ENCODE measurements at regions not wholly inside any gene's neighbourhood (a gene's known extent, or its start where the extent isn't known, plus 50 kb on each side); places are given as distances from the start of the nearest gene placed in this dataset.

DNA sequence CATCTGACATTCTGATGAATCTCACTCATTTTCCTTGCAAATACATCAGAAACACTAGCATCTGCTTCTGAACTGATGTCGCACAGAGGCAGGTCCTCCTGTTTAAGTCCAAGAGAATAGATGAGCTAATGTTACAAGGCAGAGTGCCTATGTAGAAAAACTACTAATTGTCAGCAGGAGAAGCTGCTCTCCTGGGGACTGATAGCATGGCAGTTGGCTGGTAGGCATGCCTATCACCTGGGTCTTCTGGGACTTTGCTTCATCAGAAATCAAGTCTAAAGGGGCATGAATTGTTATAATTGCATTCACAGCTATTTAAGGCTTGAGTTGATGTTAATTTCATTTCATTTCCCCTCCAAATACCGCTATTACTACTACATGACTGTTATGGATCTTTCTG, 457.2 kb downstream of the RAP2B start:
- H3K4me1 ChIP-seq (ENCODE audit: insufficient read depth, low read length) = peaks cover 34% of the 10 kb centered on the region
- no peaks in the 10 kb centered on the region for H3K36me3 ChIP-seq (ENCODE audit: insufficient read depth, low read length)
- ChIA-PET POLR2A (ENCODE audit: partially characterized antibody) (no interaction called here), CTCF (ENCODE audit: partially characterized antibody) (no interaction called here)
- H3K27ac Mint-ChIP-seq = no peak overlapping the region
- intact Hi-C loops (cut with micrococcal nuclease) = no loop called here
- no peaks in the 10 kb centered on the region for H3K9me3 ChIP-seq (ENCODE audit: control insufficient read depth in 1 of 2, low read length in 2 of 2)
- no peaks in the 10 kb centered on the region for H3K27me3 Mint-ChIP-seq
- H3K27ac ChIP-seq (ENCODE audit: low read depth, low read length) = no peak overlapping the region
- DNase-seq = no peak
- H3K4me1 Mint-ChIP-seq = peaks cover 29 to 37% (median 34%) of the 10 kb centered on the region in 4 donors
- no peaks in the 10 kb centered on the region for H3K36me3 Mint-ChIP-seq
- H3K9me3 Mint-ChIP-seq = peaks cover 0 to 7% (median 3%) of the 10 kb centered on the region in 8 donors
- H3K4me3 ChIP-seq (ENCODE audit: low read length in 2 of 2) = no peak overlapping the region
- no peak overlapping the region for H3K4me3 Mint-ChIP-seq
- no peaks in the 10 kb centered on the region for H3K27me3 ChIP-seq (ENCODE audit: insufficient read depth, low read length)

DNA sequence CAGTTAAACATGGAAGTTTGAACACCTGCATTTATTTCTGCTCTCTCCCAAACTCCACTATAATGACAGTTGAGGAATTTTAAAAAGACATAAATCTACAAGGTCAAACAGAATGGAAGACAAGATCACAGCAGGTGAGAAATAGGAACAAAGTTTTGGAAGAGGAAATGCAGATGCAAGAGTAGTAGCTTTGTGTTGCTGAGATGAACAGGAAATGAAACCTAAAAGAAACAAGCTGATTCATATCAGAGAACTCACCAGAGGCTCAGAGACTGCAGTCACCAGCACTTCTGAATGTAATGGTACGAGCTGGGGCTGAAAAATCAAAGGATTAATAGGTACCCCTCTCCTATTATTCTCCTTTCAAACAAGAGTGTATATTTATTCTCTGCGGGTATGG, 459.9 kb downstream of the RAP2B start:
- Mint-ChIP-seq H3K9me3 (peaks cover 0 to 7% (median 3%) of the 10 kb centered on the region in 8 donors), H3K4me3 (peak overlapping the region; percentile 46 to 84 (median 66)), H3K36me3 (no peaks in the 10 kb centered on the region), H3K27me3 (no peaks in the 10 kb centered on the region), H3K4me1 (peaks cover 46 to 61% (median 55%) of the 10 kb centered on the region in 4 donors), H3K27ac (peak overlapping the region; percentile 43 to 92 (median 75))
- H3K27me3 ChIP-seq (ENCODE audit: insufficient read depth, low read length) = no peaks in the 10 kb centered on the region
- intact Hi-C loops (cut with micrococcal nuclease) = loop anchor here (10.0 kb wide), 2 partner anchors 327 to 703 kb away; partner anchors contain the start of gene DHX36
- H3K4me3 ChIP-seq (ENCODE audit: low read length in 2 of 2) = peak overlapping the region in 1 of 2 donors; percentile 38
- peak overlapping the region; percentile 14 for H3K27ac ChIP-seq (ENCODE audit: low read depth, low read length)
- no peaks in the 10 kb centered on the region for H3K36me3 ChIP-seq (ENCODE audit: insufficient read depth, low read length)
- peaks cover 60% of the 10 kb centered on the region for H3K4me1 ChIP-seq (ENCODE audit: insufficient read depth, low read length)
- DNase-seq = peak in 4 of 5 donors; percentile 21 to 40 (median 32)
- H3K9me3 ChIP-seq (ENCODE audit: control insufficient read depth in 1 of 2, low read length in 2 of 2) = no peaks in the 10 kb centered on the region
- ChIA-PET CTCF (ENCODE audit: partially characterized antibody) (interaction anchor here (0.8 to 2.9 kb wide), 11 partner anchors 11 to 457 kb away, joined by 3 to 10 read pairs (median 4); no protein-coding TSS in a partner anchor), POLR2A (ENCODE audit: partially characterized antibody) (interaction anchor here (0.6 to 11.3 kb wide), 7 partner anchors 8 to 460 kb away, joined by 3 to 130 read pairs (median 5); partner anchors contain the start of gene RAP2B)

DNA sequence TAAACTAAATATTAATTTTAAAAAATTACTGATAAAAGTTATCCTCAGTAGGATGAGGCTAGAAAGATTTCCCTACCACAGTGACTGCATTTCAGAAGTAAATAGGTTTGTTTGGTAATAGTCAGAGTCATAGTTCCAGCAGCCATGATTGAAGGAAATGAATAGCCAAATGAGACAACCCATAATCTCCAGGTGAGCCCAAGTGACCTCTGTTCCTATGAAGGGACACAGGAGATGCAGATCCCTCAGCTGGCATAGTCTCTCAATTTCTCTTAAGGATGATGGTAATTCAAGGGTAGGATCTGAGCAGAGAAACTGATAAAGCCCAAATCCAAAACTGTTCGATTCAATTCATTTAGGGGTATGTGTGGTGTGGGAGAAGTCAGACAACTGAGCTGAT, 461.8 kb downstream of the RAP2B start:
- POLR2A ChIA-PET (ENCODE audit: partially characterized antibody) = interaction anchor here (1.1 to 11.3 kb wide), 7 partner anchors 9 to 461 kb away, joined by 4 to 130 read pairs (median 7); partner anchors contain the start of gene RAP2B
- intact Hi-C loops (cut with micrococcal nuclease) = loop anchor here (1.0 to 10.0 kb wide), 4 partner anchors 19 to 701 kb away; partner anchors contain the start of gene DHX36
- CTCF ChIA-PET (ENCODE audit: partially characterized antibody) = interaction anchor here (0.8 to 4.2 kb wide), 5 partner anchors 11 to 459 kb away, joined by 3 to 29 read pairs (median 6); no protein-coding TSS in a partner anchor
- no peaks in the 10 kb centered on the region for H3K36me3 ChIP-seq (ENCODE audit: insufficient read depth, low read length)
- no peaks in the 10 kb centered on the region for H3K27me3 ChIP-seq (ENCODE audit: insufficient read depth, low read length)
- no peaks in the 10 kb centered on the region for H3K9me3 ChIP-seq (ENCODE audit: control insufficient read depth in 1 of 2, low read length in 2 of 2)
- no peak overlapping the region for H3K4me3 ChIP-seq (ENCODE audit: low read length in 2 of 2)
- H3K4me1 Mint-ChIP-seq = peaks cover 58 to 75% (median 69%) of the 10 kb centered on the region in 4 donors
- peaks cover 0 to 7% (median 3%) of the 10 kb centered on the region in 8 donors for H3K9me3 Mint-ChIP-seq
- H3K27ac ChIP-seq (ENCODE audit: low read depth, low read length) = peak overlapping the region; percentile 19
- H3K27ac Mint-ChIP-seq = peak overlapping the region; percentile 82 to 96 (median 90)
- H3K4me1 ChIP-seq (ENCODE audit: insufficient read depth, low read length) = peaks cover 78% of the 10 kb centered on the region
- no peaks in the 10 kb centered on the region for H3K27me3 Mint-ChIP-seq
- H3K36me3 Mint-ChIP-seq = no peaks in the 10 kb centered on the region
- H3K4me3 Mint-ChIP-seq = peak overlapping the region in 7 of 8 donors; percentile 49 to 82 (median 69)
- no peak for DNase-seq

DNA sequence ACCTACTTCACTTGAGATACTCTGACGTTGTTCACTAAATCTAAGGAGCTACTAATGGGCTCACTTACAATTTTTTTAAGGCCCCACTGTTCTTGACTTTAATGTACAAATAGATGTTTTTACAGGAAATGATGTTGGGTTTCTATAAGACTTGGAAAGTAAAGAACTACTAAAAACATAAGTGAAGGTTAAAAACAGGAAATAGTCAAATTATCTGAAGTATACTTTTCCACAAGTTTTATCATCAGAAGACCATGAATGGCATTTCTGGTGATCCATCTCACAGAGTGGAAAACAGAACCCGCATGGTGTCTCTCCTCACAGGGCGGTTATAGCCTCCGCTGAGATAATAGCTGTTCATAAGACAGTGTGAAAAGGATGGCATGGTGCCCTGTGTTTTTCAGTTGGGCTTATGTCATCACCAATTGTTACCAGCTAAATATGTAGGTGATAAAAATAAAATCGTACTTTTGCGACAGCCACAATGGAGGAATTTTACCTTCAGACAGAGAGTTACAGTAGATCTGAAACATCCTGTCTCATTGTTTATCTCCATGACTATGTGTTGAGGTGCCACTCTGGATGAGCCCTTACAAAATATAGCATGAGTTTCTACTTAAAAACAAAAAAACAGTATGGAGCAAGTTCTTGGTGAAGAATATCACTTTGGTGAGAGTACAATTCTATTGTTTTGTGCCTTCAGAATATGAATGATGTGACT, 462.4 kb downstream of the RAP2B start:
- H3K27ac Mint-ChIP-seq = peak overlapping the region; percentile 82 to 96 (median 90)
- POLR2A ChIA-PET (ENCODE audit: partially characterized antibody) = interaction anchor here (1.0 to 11.3 kb wide), 8 partner anchors 10 to 462 kb away, joined by 3 to 130 read pairs (median 8); partner anchors contain the start of gene RAP2B
- no peaks in the 10 kb centered on the region for H3K27me3 Mint-ChIP-seq
- CTCF ChIA-PET (ENCODE audit: partially characterized antibody) = interaction anchor here (0.5 to 4.2 kb wide), 10 partner anchors 12 to 460 kb away, joined by 3 to 29 read pairs (median 4); no protein-coding TSS in a partner anchor
- intact Hi-C loops (cut with micrococcal nuclease) = loop anchor here (1.0 to 10.0 kb wide), 5 partner anchors 19 to 700 kb away; partner anchors contain the start of gene DHX36
- H3K9me3 ChIP-seq (ENCODE audit: control insufficient read depth in 1 of 2, low read length in 2 of 2) = no peaks in the 10 kb centered on the region
- no peak overlapping the region for H3K4me3 ChIP-seq (ENCODE audit: low read length in 2 of 2)
- H3K9me3 Mint-ChIP-seq = peaks cover 0 to 7% (median 3%) of the 10 kb centered on the region in 8 donors
- peak; percentile 52 to 69 (median 59) for DNase-seq
- peaks cover 61 to 81% (median 74%) of the 10 kb centered on the region in 4 donors for H3K4me1 Mint-ChIP-seq
- H3K36me3 ChIP-seq (ENCODE audit: insufficient read depth, low read length) = no peaks in the 10 kb centered on the region
- peak overlapping the region in 7 of 8 donors; percentile 49 to 82 (median 69) for H3K4me3 Mint-ChIP-seq
- peaks cover 84% of the 10 kb centered on the region for H3K4me1 ChIP-seq (ENCODE audit: insufficient read depth, low read length)
- H3K27ac ChIP-seq (ENCODE audit: low read depth, low read length) = peak overlapping the region; percentile 19
- H3K36me3 Mint-ChIP-seq = no peaks in the 10 kb centered on the region
- no peaks in the 10 kb centered on the region for H3K27me3 ChIP-seq (ENCODE audit: insufficient read depth, low read length)

DNA sequence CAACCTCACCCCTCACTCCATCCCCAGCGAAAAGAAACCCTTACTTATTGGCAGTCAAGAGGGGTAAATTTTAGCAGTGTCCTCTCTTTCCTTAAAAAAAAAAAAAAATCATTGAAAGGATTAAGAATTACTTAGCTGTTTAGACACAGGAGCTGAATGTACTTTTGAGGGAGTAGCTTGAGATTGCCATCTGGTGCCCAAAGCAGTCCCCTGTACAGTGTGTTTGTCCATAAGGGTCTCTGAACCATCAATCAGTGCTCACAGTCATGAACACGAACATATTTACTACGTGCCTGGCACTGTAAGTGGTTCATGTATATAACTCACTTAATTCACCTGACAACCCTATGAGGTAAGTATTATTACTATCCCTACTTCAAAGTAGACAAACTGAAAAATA, 463.5 kb downstream of the RAP2B start:
- Histone ChIP-seq H3K36me3 (ENCODE audit: insufficient read depth, low read length) (no peaks in the 10 kb centered on the region), H3K27me3 (ENCODE audit: insufficient read depth, low read length) (no peaks in the 10 kb centered on the region), H3K9me3 (ENCODE audit: control insufficient read depth in 1 of 2, low read length in 2 of 2) (no peaks in the 10 kb centered on the region), H3K4me3 (ENCODE audit: low read length in 2 of 2) (no peak overlapping the region), H3K27ac (ENCODE audit: low read depth, low read length) (no peak overlapping the region), H3K4me1 (ENCODE audit: insufficient read depth, low read length) (peaks cover 90% of the 10 kb centered on the region)
- H3K27me3 Mint-ChIP-seq = no peaks in the 10 kb centered on the region
- peaks cover 70 to 91% (median 82%) of the 10 kb centered on the region in 4 donors for H3K4me1 Mint-ChIP-seq
- no peaks in the 10 kb centered on the region for H3K36me3 Mint-ChIP-seq
- intact Hi-C loops (cut with micrococcal nuclease) = loop anchor here (2.0 to 10.0 kb wide), 4 partner anchors 57 to 699 kb away; partner anchors contain the start of gene DHX36
- POLR2A ChIA-PET (ENCODE audit: partially characterized antibody) = interaction anchor here (1.0 to 11.3 kb wide), 6 partner anchors 10 to 463 kb away, joined by 3 to 130 read pairs (median 8); partner anchors contain the start of gene RAP2B
- no peak for DNase-seq
- CTCF ChIA-PET (ENCODE audit: partially characterized antibody) = interaction anchor here (0.7 to 4.2 kb wide), 7 partner anchors 12 to 338 kb away, joined by 3 to 29 read pairs (median 3); no protein-coding TSS in a partner anchor
- peak overlapping the region in 6 of 7 donors; percentile 37 to 63 (median 46) for H3K27ac Mint-ChIP-seq
- peak overlapping the region in 3 of 8 donors; percentile 4 to 40 (median 12) for H3K4me3 Mint-ChIP-seq
- H3K9me3 Mint-ChIP-seq = peaks cover 0 to 3% (median under 1%) of the 10 kb centered on the region in 8 donors

DNA sequence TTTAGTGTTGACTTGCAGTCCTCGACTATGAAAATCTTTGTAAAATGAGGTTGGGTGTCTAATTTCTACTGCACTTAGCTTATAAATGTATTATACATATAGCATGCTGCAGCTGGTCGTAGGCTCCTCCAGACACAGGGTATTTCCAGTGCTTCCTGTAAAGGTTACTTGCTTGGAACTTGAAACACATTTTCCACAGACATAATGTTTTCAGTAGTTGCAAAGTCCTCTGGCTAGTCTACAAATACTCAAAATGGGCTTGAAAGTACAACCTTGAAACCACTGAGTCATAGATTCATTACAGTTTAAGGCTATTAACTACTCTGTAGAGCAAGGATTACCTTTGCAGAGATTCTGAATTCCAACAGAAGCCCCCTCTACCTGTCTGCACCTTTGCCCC, 464.1 kb downstream of the RAP2B start:
- ChIA-PET CTCF (ENCODE audit: partially characterized antibody) (interaction anchor here (0.7 to 4.2 kb wide), 3 partner anchors 13 to 336 kb away, joined by 4 to 29 read pairs (median 10); no protein-coding TSS in a partner anchor), POLR2A (ENCODE audit: partially characterized antibody) (interaction anchor here (1.0 to 11.3 kb wide), 4 partner anchors 9 to 464 kb away, joined by 3 to 130 read pairs (median 40); partner anchors contain the start of gene RAP2B)
- Mint-ChIP-seq H3K27me3 (no peaks in the 10 kb centered on the region), H3K4me1 (peaks cover 73 to 90% (median 83%) of the 10 kb centered on the region in 4 donors), H3K27ac (no peak overlapping the region), H3K36me3 (no peaks in the 10 kb centered on the region), H3K4me3 (no peak overlapping the region), H3K9me3 (no peaks in the 10 kb centered on the region)
- Histone ChIP-seq H3K27ac (ENCODE audit: low read depth, low read length) (no peak overlapping the region), H3K9me3 (ENCODE audit: control insufficient read depth in 1 of 2, low read length in 2 of 2) (no peaks in the 10 kb centered on the region), H3K4me1 (ENCODE audit: insufficient read depth, low read length) (peaks cover 94% of the 10 kb centered on the region), H3K36me3 (ENCODE audit: insufficient read depth, low read length) (no peaks in the 10 kb centered on the region), H3K27me3 (ENCODE audit: insufficient read depth, low read length) (no peaks in the 10 kb centered on the region), H3K4me3 (ENCODE audit: low read length in 2 of 2) (no peak overlapping the region)
- intact Hi-C loops (cut with micrococcal nuclease) = loop anchor here (1.0 to 10.0 kb wide), 4 partner anchors 9 to 699 kb away; partner anchors contain the start of gene DHX36
- DNase-seq = no peak

All from CD4-positive, alpha-beta memory T cell (primary cell).